GM12864 (cell line): ENCODE measurements at regions not wholly inside any gene's neighbourhood (a gene's known extent, or its start where the extent isn't known, plus 50 kb on each side); places are given as distances from the start of the nearest gene placed in this dataset.

Experiments
- DNase-seq: peaks from one replicate; pipeline ENCODE4 v3.0.0-alpha.2; 2011; ENCODE audit warnings: low read depth
- H3K4me3 ChIP-seq: 2 replicates; pipeline ENCODE4 v1.5.1; 2011; ENCODE audit warnings: mild to moderate bottlenecking, low read depth, low read length, control low read depth
- CTCF ChIP-seq: IDR thresholded peaks from 2 replicates; pipeline ENCODE4 v1.5.1; 2011; ENCODE audit warnings: low read depth, mild to moderate bottlenecking, moderate library complexity, low read length, control low read depth, inconsistent platforms; ENCODE audit errors: missing control alignments

- TF ChIP-seq CTCF, result no peak
- no peak overlapping the region for H3K4me3 ChIP-seq
- no peak for DNase-seq
Observed at GRCh38 chr6:14326774-14327173, 209.2 kb downstream of the CD83 start.

GRCh38 chr6:14328163-14328562 lies 210.6 kb downstream of the CD83 start:
- no peak for DNase-seq
- TF ChIP-seq CTCF, result no peak
- no peak overlapping the region for H3K4me3 ChIP-seq

GRCh38 chr6:14333556-14334305 lies 216.2 kb downstream of the CD83 start:
- no peak for TF ChIP-seq CTCF
- no peak for DNase-seq

GRCh38 chr6:14335071-14335470 lies 217.5 kb downstream of the CD83 start:
- H3K4me3 ChIP-seq, result no peak overlapping the region
- no peak for DNase-seq
- TF ChIP-seq CTCF, result no peak

More at GRCh38 chr6:14333556-14334305, 216.2 kb downstream of the CD83 start:
- H3K4me3 ChIP-seq, result no peak overlapping the region

GRCh38 chr6:14337152-14337551 lies 219.6 kb downstream of the CD83 start:
- DNase-seq, result no peak
- H3K4me3 ChIP-seq, result no peak overlapping the region
- TF ChIP-seq CTCF, result no peak

GRCh38 chr6:14339172-14339571 lies 221.6 kb downstream of the CD83 start:
- DNase-seq, result no peak
- H3K4me3 ChIP-seq, result no peak overlapping the region
- TF ChIP-seq CTCF, result no peak
